H1 (cell line): ENCODE measurements at regions not wholly inside any gene's neighbourhood (a gene's known extent, or its start where the extent isn't known, plus 50 kb on each side); places are given as distances from the start of the nearest gene placed in this dataset.

Experiments
- CTCF ChIA-PET: fragments of 300-600 bp; sonication (Branson Sonifier 250); formaldehyde crosslinking; loops from one replicate; lab custom pipeline; 2021; ENCODE audit not compliant: partially characterized antibody; lab: Charles Lee
- POLR2A ChIA-PET: fragments of 300-600 bp; sonication (Branson Sonifier 250); formaldehyde crosslinking; loops from one replicate; lab custom pipeline; 2021; ENCODE audit warnings: inconsistent platforms; ENCODE audit not compliant: partially characterized antibody; lab: Charles Lee
- DNase-seq, 2 experiments: peaks; one replicate each; pipeline versions ENCODE4 v3.0.0 to v3.0.0-alpha.2; 2010 to 2022; ENCODE audit warnings: low spot score in 2 of 2, low read depth in 1 of 2, mixed read lengths in 1 of 2
- FAIRE-seq: peaks from 2 replicates; lab custom pipeline; 2011; peaks lifted over from hg19 to GRCh38; lab: Jason Lieb, UNC
- H2AFZ ChIP-seq: 2 replicates; pipeline ENCODE4 v1.8.1; 2012; ENCODE audit warnings: low read length, inconsistent platforms
- H2AK5ac ChIP-seq: 2 replicates; pipeline ENCODE4 v1.6.1; 2013; ENCODE audit warnings: low read depth, low read length
- H2BK120ac ChIP-seq: replicated peaks from 2 replicates; pipeline ENCODE3; 2013; ENCODE audit warnings: low read depth, low read length, inconsistent platforms
- H2BK12ac ChIP-seq: 2 replicates; pipeline ENCODE4 v1.6.1; 2013; ENCODE audit warnings: low read depth, low read length
- H2BK15ac ChIP-seq: 2 replicates; pipeline ENCODE4 v1.6.1; 2013; ENCODE audit warnings: low read length
- H2BK20ac ChIP-seq: 2 replicates; pipeline ENCODE4 v1.6.1; 2013; ENCODE audit warnings: low read length
- H2BK5ac ChIP-seq: 2 replicates; pipeline ENCODE4 v1.6.1; 2013; ENCODE audit warnings: low read depth, low read length
- H3K14ac ChIP-seq: 2 replicates; pipeline ENCODE4 v1.6.1; 2013; ENCODE audit warnings: inconsistent platforms; ENCODE audit not compliant: insufficient read length
- H3K18ac ChIP-seq: 2 replicates; pipeline ENCODE4 v1.6.1; 2013; ENCODE audit warnings: low read length; ENCODE audit errors: extremely low read depth
- H3K23ac ChIP-seq: 2 replicates; pipeline ENCODE4 v1.6.1; 2013; ENCODE audit warnings: inconsistent platforms; ENCODE audit not compliant: insufficient read length
- H3K23me2 ChIP-seq: 2 replicates; pipeline ENCODE4 v1.6.1; 2013; ENCODE audit warnings: low read depth, low read length
- H3K27ac ChIP-seq: 2 replicates; pipeline ENCODE4 v1.6.1; 2011; ENCODE audit warnings: low read depth, low read length, inconsistent platforms
- H3K27me3 ChIP-seq, 4 experiments: replicated peaks in 1 of 4; 1 replicate in 1 of 4; 2 replicates in 3 of 4; pipeline versions ENCODE4 v1.6.1 to v1.8.1; 2011 to 2013; ENCODE audit warnings: low read length in 3 of 4, mild to moderate bottlenecking in 3 of 4, inconsistent platforms in 2 of 4, mixed read lengths in 2 of 4, moderate library complexity in 1 of 4; ENCODE audit not compliant: control insufficient read depth in 3 of 4, insufficient read depth in 3 of 4; ENCODE audit errors: extremely low read depth in 1 of 4
- H3K36me3 ChIP-seq, 4 experiments: 2 replicates each; pipeline versions ENCODE4 v1.6.1 to v1.8.1; 2011 to 2013; ENCODE audit warnings: mild to moderate bottlenecking in 4 of 4, low read length in 3 of 4, moderate library complexity in 2 of 4, control low read depth in 1 of 4, inconsistent platforms in 1 of 4; ENCODE audit not compliant: insufficient read depth in 4 of 4, control insufficient read depth in 2 of 4
- H3K4ac ChIP-seq: replicated peaks from 2 replicates; pipeline ENCODE3; 2013; ENCODE audit warnings: low read length, low read depth, mixed read lengths, inconsistent platforms; ENCODE audit not compliant: insufficient read length
- H3K4me1 ChIP-seq, 4 experiments: replicated peaks in 1 of 4; 1 replicate in 1 of 4; 2 replicates in 3 of 4; pipeline versions ENCODE4 v1.6.1 to v1.8.1; 2011 to 2013; ENCODE audit warnings: low read length in 3 of 4, inconsistent platforms in 2 of 4, mixed read lengths in 1 of 4; ENCODE audit not compliant: insufficient read depth in 4 of 4, control insufficient read depth in 3 of 4
- H3K4me2 ChIP-seq, 2 experiments: 2 replicates each; pipeline versions ENCODE4 v1.6.1 to v1.8.1; 2011 to 2013; ENCODE audit warnings: low read depth in 2 of 2, low read length in 2 of 2, control low read depth in 1 of 2, inconsistent platforms in 1 of 2, mild to moderate bottlenecking in 1 of 2; ENCODE audit not compliant: insufficient read depth in 1 of 2
- H3K4me3 ChIP-seq, 4 experiments: fragments of 200-600, 300-600 bp in 1 of 4; sonication (generic), shearing (Covaris generic), sonication (Bioruptor Twin) in 1 of 4; 2 replicates each; pipeline versions ENCODE4 v1.5.1 to v1.8.1; 2011 to 2016; ENCODE audit warnings: low read length in 4 of 4, low read depth in 3 of 4, control low read depth in 2 of 4, inconsistent platforms in 2 of 4, mild to moderate bottlenecking in 2 of 4, mixed read lengths in 1 of 4, moderate library complexity in 1 of 4; ENCODE audit not compliant: insufficient read depth in 2 of 4; ENCODE audit errors: extremely low read depth in 1 of 4
- H3K56ac ChIP-seq: replicated peaks from 2 replicates; pipeline ENCODE3; 2013; ENCODE audit warnings: low read depth, mild to moderate bottlenecking, mixed read lengths, low read length, inconsistent platforms; ENCODE audit not compliant: insufficient read length
- H3K79me1 ChIP-seq: 2 replicates; pipeline ENCODE4 v1.6.1; 2013; ENCODE audit warnings: low read depth, low read length, control low read depth
- H3K79me2 ChIP-seq, 2 experiments: 2 replicates each; pipeline versions ENCODE4 v1.6.1 to v1.8.1; 2012 to 2013; ENCODE audit warnings: low read length in 2 of 2, mild to moderate bottlenecking in 2 of 2, inconsistent platforms in 1 of 2; ENCODE audit not compliant: insufficient read depth in 2 of 2, control insufficient read depth in 1 of 2
- H3K9ac ChIP-seq, 4 experiments: replicated peaks in 1 of 4; 1 replicate in 1 of 4; 2 replicates in 3 of 4; pipeline versions ENCODE4 v1.6.1 to v1.8.1; 2011 to 2013; ENCODE audit warnings: low read depth in 3 of 4, low read length in 3 of 4, control low read depth in 2 of 4, mild to moderate bottlenecking in 2 of 4, moderate library complexity in 2 of 4, inconsistent platforms in 1 of 4; ENCODE audit errors: extremely low read depth in 1 of 4
- H3K9me3 ChIP-seq, 2 experiments: 2 replicates each; pipeline versions ENCODE4 v1.6.1 to v1.8.1; 2012 to 2013; ENCODE audit warnings: mild to moderate bottlenecking in 2 of 2, moderate library complexity in 2 of 2, control low read depth in 1 of 2, inconsistent platforms in 1 of 2, low read depth in 1 of 2, low read length in 1 of 2, mixed read lengths in 1 of 2; ENCODE audit not compliant: insufficient read depth in 2 of 2
- H4K20me1 ChIP-seq, 2 experiments: replicated peaks in 1 of 2; 2 replicates each; pipeline versions ENCODE3 to v1.8.1; 2011 to 2013; ENCODE audit warnings: inconsistent platforms in 2 of 2, low read length in 2 of 2, mild to moderate bottlenecking in 1 of 2; ENCODE audit not compliant: insufficient read depth in 2 of 2, control insufficient read depth in 1 of 2
- H4K5ac ChIP-seq: 2 replicates; pipeline ENCODE4 v1.6.1; 2013; ENCODE audit warnings: low read length, low read depth, mixed read lengths, inconsistent platforms; ENCODE audit not compliant: insufficient read length
- H4K8ac ChIP-seq: 2 replicates; pipeline ENCODE4 v1.8.0; 2013; ENCODE audit warnings: mild to moderate bottlenecking, moderate library complexity, low read length, inconsistent platforms; ENCODE audit not compliant: insufficient read depth; ENCODE audit errors: extremely low read depth
- H4K91ac ChIP-seq: replicated peaks from 2 replicates; pipeline ENCODE3; 2013; ENCODE audit warnings: low read length, mixed read lengths, inconsistent platforms; ENCODE audit not compliant: insufficient read length
- CHD7 ChIP-seq: fragments of 300-600 bp; sonication (generic); IDR thresholded peaks from 2 replicates; pipeline ENCODE4 v1.7.1; 2012; ENCODE audit warnings: low read length, moderate library complexity, mild to moderate bottlenecking, inconsistent platforms; ENCODE audit not compliant: insufficient replicate concordance
- WGBS, 2 experiments: shearing (Covaris generic) in 1 of 2; methylation state at CpG; one replicate each; pipeline versions ENCODE4 v1.1.6 to v1.1.7; 2013 to 2015; ENCODE audit warnings: low lambda C conversion rate in 2 of 2, mixed read lengths in 2 of 2, inconsistent platforms in 1 of 2, low coverage in 1 of 2, missing lambda C conversion rate in 1 of 2; ENCODE audit not compliant: insufficient replicate concordance in 2 of 2, insufficient coverage in 1 of 2, insufficient read length in 1 of 2; ENCODE audit errors: extremely low coverage in 1 of 2, missing lambda C conversion rate in 1 of 2; 5-methylcytosine and 5-hydroxymethylcytosine counted together

- CTCF ChIA-PET, result no interaction called here
- no peak for FAIRE-seq
- POLR2A ChIA-PET, result no interaction called here
- TF ChIP-seq CHD7, result no peak
These were observed 177.2 kb upstream of the TYRP1 start for GRCh38 chr9:12516031-12516430.

More at GRCh38 chr9:12516031-12516430, 177.2 kb upstream of the TYRP1 start:
- H3K27me3 ChIP-seq, result no peaks in the 10 kb centered on the region
- no peak overlapping the region for H3K9ac ChIP-seq
- WGBS, 2 experiments, result 85% methylated on average over 2 of the region's 2 CpGs; no CpG with 5 or more reads in 1 of the 2 experiments
- no peak overlapping the region for H3K14ac ChIP-seq
- H4K91ac ChIP-seq, result no peak overlapping the region
- H3K56ac ChIP-seq, result no peak overlapping the region
- H2AK5ac ChIP-seq, result no peak overlapping the region
- H3K4me3 ChIP-seq, result no peak overlapping the region
- no peak overlapping the region for H4K8ac ChIP-seq
- H4K20me1 ChIP-seq, result no peaks in the 10 kb centered on the region
- no peak overlapping the region for H2AFZ ChIP-seq
- H3K27ac ChIP-seq, result no peak overlapping the region
- no peak overlapping the region for H2BK15ac ChIP-seq
- no peak overlapping the region for H2BK120ac ChIP-seq
- DNase-seq, result no peak
- H3K36me3 ChIP-seq, result no peaks in the 10 kb centered on the region; a peak in 1 of 8 replicates
- H3K4ac ChIP-seq, result no peak overlapping the region
- H3K9me3 ChIP-seq, result no peaks in the 10 kb centered on the region
- H3K4me1 ChIP-seq, result no peaks in the 10 kb centered on the region
- H3K79me1 ChIP-seq, result no peaks in the 10 kb centered on the region
- H3K23me2 ChIP-seq, result no peaks in the 10 kb centered on the region
- no peaks in the 10 kb centered on the region for H3K79me2 ChIP-seq
- H3K23ac ChIP-seq, result no peak overlapping the region
- no peak overlapping the region for H3K18ac ChIP-seq
- H4K5ac ChIP-seq, result no peak overlapping the region
- no peak overlapping the region for H3K4me2 ChIP-seq
- H2BK5ac ChIP-seq, result no peak overlapping the region
- H2BK12ac ChIP-seq, result no peak overlapping the region
- H2BK20ac ChIP-seq, result no peak overlapping the region
